ENCODE measurements at regions not wholly inside any gene's neighbourhood (a gene's known extent, or its start where the extent isn't known, plus 50 kb on each side); places are given as distances from the start of the nearest gene placed in this dataset.

- Histone ChIP-seq H3K36me3 (no peaks in the 10 kb centered on the region), H3K4me3 (no peak overlapping the region), H3K4me1 (no peaks in the 10 kb centered on the region), H3K27me3 (no peaks in the 10 kb centered on the region), H3K9me3 (no peaks in the 10 kb centered on the region), H3K27ac (no peak overlapping the region)
- no peak for TF ChIP-seq CTCF (IDR thresholded peaks at IDR 0.05)
- no peak for DNase-seq (ENCODE audit: low spot score in 2 of 2)
- intact Hi-C loops (cut with DNase I): no loop called here
Observed at GRCh38 chr1:87556326-87556725, 227.6 kb downstream of the LMO4 start.

GRCh38 chr1:87558921-87559320 lies 230.2 kb downstream of the LMO4 start:
- Histone ChIP-seq H3K9me3 (no peaks in the 10 kb centered on the region), H3K27ac (no peak overlapping the region), H3K36me3 (no peaks in the 10 kb centered on the region), H3K4me1 (no peaks in the 10 kb centered on the region), H3K4me3 (no peak overlapping the region), H3K27me3 (no peaks in the 10 kb centered on the region)
- no peak for TF ChIP-seq CTCF (IDR thresholded peaks at IDR 0.05)
- intact Hi-C loops (cut with DNase I): no loop called here
- no peak for DNase-seq (ENCODE audit: low spot score in 2 of 2)

GRCh38 chr1:87560137-87560536 lies 231.5 kb downstream of the LMO4 start:
- no peak for DNase-seq (ENCODE audit: low spot score in 2 of 2)
- Histone ChIP-seq H3K27ac (no peak overlapping the region), H3K4me1 (no peaks in the 10 kb centered on the region), H3K4me3 (no peak overlapping the region), H3K27me3 (no peaks in the 10 kb centered on the region), H3K36me3 (no peaks in the 10 kb centered on the region), H3K9me3 (no peaks in the 10 kb centered on the region)
- TF ChIP-seq CTCF (IDR thresholded peaks at IDR 0.05): no peak
- intact Hi-C loops (cut with DNase I): no loop called here

GRCh38 chr1:87560601-87561360 lies 232.1 kb downstream of the LMO4 start:
- intact Hi-C loops (cut with DNase I): no loop called here
- no peak for DNase-seq (ENCODE audit: low spot score in 2 of 2)
- H3K27me3 ChIP-seq: no peaks in the 10 kb centered on the region
- H3K9me3 ChIP-seq: no peaks in the 10 kb centered on the region
- no peaks in the 10 kb centered on the region for H3K4me1 ChIP-seq
- H3K4me3 ChIP-seq: no peak overlapping the region
- H3K36me3 ChIP-seq: no peaks in the 10 kb centered on the region
- no peak for TF ChIP-seq CTCF (IDR thresholded peaks at IDR 0.05)
- no peak overlapping the region for H3K27ac ChIP-seq

- no peak for TF ChIP-seq CTCF (IDR thresholded peaks at IDR 0.05)
- DNase-seq (ENCODE audit: low spot score in 2 of 2): no peak
- Histone ChIP-seq H3K4me3 (no peak overlapping the region), H3K27ac (no peak overlapping the region), H3K9me3 (no peaks in the 10 kb centered on the region), H3K27me3 (no peaks in the 10 kb centered on the region), H3K36me3 (no peaks in the 10 kb centered on the region), H3K4me1 (no peaks in the 10 kb centered on the region)
- intact Hi-C loops (cut with DNase I): no loop called here
Observed at GRCh38 chr1:87563211-87563610, 234.5 kb downstream of the LMO4 start.

- no peaks in the 10 kb centered on the region for H3K27me3 ChIP-seq
- intact Hi-C loops (cut with DNase I): no loop called here
- H3K36me3 ChIP-seq: no peaks in the 10 kb centered on the region
- H3K4me1 ChIP-seq: no peaks in the 10 kb centered on the region
- no peak overlapping the region for H3K27ac ChIP-seq
- TF ChIP-seq CTCF (IDR thresholded peaks at IDR 0.05): no peak
- no peak for DNase-seq (ENCODE audit: low spot score in 2 of 2)
- no peak overlapping the region for H3K4me3 ChIP-seq
- H3K9me3 ChIP-seq: no peaks in the 10 kb centered on the region
Observed at GRCh38 chr1:87565861-87566260, 237.2 kb downstream of the LMO4 start.

Measured in ascending aorta (tissue), 2 donors.